Heart left ventricle (tissue), 13 donors: ENCODE measurements at regions not wholly inside any gene's neighbourhood (a gene's known extent, or its start where the extent isn't known, plus 50 kb on each side); places are given as distances from the start of the nearest gene placed in this dataset.

Experiments used
- CTCF ChIP-seq, 12 donors: fragments of 200-600 bp; sonication (generic) in 4 of 12; IDR thresholded peaks; one replicate each; pipeline versions ENCODE4 v1.5.0 to v1.8.0; 2018 to 2022; ENCODE audit warnings: antibody characterized with exemption in 12 of 12, mild to moderate bottlenecking in 5 of 12
- POLR2A ChIP-seq, 2 donors: fragments of 450-650 bp; IDR thresholded peaks; one replicate each; pipeline ENCODE4 v1.6.1; 2017; ENCODE audit warnings: antibody characterized with exemption in 2 of 2, mild to moderate bottlenecking in 2 of 2, moderate library complexity in 2 of 2
- donor health status: ischemic (EF 13 %, LVEDD 7.1; RV severe dilation, severe dysfunction).
- donor health status: DM: no; HTN: yes; CAD: no.
- donor health status: DM: no; HTN: no; CAD: no.
- donor health status: ischemic (EF 25% LVEDD 6.9; RV normal size, moderate dysfunction).
- donor health status: ischemic (EF 25% LVEDD 5.7; RV mildly dilated, moderate dysfunction).
- donor health status: ischemic (EF 35%, LVEDD 5.7; RV mildly dilated, moderate dysfunction).
- donor health status: nonischemic (EF 11% LVEDD 7.7; RV severe dilation, severe dysfunction).
- donor health status: DM: yes; HTN: yes; CAD: no.
- donor health status: PGD.
- donor health status: ischemic (EF 29% LVEDD 5.4; RV normal size, mild dysfunction).
- donor health status: nonischemic (EF 23%, LVEDD 6.1; RV moderate dilation, normal function).

GRCh38 chr6:66048684-66049474 lies 341.9 kb upstream of the EYS start:
- TF ChIP-seq CTCF (IDR thresholded peaks at IDR 0.05) (no peak), POLR2A (IDR thresholded peaks at IDR 0.05) (no peak)
